GM13977 (cell line): ENCODE measurements at regions not wholly inside any gene's neighbourhood (a gene's known extent, or its start where the extent isn't known, plus 50 kb on each side); places are given as distances from the start of the nearest gene placed in this dataset.

ENCODE experiments used
- DNase-seq: peaks from one replicate; pipeline ENCODE4 v3.0.0; 2012; ENCODE audit warnings: low spot score
- in situ Hi-C: fragments of 300-500 bp; cut with MboI; formaldehyde crosslinking; loops from one replicate; pipeline ENCODE4 v1.12.0; 2022; ENCODE audit warnings: low sequenced_read_pairs, low pct_unique_long_range_greater_than_20kb, mixed read lengths, inconsistent platforms; ENCODE audit not compliant: unreplicated experiment
- TF ChIP-seq, protein P1 (sequence below): IDR thresholded peaks from 2 replicates; pipeline ENCODE4 v1.5.1; 2012; ENCODE audit warnings: mild to moderate bottlenecking, control low read depth; ENCODE audit not compliant: insufficient read depth; ENCODE audit errors: extremely low read depth, missing control alignments

DNA sequence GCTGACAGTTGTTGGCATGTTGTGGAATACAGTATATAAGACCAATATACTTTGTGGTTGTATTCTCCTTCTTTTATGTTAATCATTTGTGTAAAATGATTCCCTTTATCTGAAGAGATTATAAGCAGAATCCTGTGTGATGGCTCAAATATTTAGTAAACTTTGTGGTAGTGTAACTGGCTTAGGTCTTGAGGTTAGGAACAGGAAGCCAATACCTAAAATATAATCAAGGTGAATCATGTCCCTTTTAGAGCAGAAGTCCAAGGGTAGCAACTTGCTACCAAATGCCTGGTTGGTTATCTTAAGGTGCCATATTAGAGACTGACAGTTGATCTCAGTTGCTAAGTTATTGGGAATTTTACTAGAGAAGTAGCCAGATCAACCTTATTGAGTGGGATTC is 398.5 kb upstream of the ADAMTS5 start:
- DNase-seq = no peak
- TF ChIP-seq, protein P1, sequence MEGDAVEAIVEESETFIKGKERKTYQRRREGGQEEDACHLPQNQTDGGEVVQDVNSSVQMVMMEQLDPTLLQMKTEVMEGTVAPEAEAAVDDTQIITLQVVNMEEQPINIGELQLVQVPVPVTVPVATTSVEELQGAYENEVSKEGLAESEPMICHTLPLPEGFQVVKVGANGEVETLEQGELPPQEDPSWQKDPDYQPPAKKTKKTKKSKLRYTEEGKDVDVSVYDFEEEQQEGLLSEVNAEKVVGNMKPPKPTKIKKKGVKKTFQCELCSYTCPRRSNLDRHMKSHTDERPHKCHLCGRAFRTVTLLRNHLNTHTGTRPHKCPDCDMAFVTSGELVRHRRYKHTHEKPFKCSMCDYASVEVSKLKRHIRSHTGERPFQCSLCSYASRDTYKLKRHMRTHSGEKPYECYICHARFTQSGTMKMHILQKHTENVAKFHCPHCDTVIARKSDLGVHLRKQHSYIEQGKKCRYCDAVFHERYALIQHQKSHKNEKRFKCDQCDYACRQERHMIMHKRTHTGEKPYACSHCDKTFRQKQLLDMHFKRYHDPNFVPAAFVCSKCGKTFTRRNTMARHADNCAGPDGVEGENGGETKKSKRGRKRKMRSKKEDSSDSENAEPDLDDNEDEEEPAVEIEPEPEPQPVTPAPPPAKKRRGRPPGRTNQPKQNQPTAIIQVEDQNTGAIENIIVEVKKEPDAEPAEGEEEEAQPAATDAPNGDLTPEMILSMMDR = no peak
- in situ Hi-C loops = no loop called here

GRCh38 chr21:27363719-27364477 is 397.0 kb upstream of the ADAMTS5 start:
- no peak for DNase-seq
- in situ Hi-C loops = no loop called here
- TF ChIP-seq, protein P1 = no peak

- in situ Hi-C loops = no loop called here
- TF ChIP-seq, protein P1 = no peak
- no peak for DNase-seq
Measured at GRCh38 chr21:27362249-27362648, 395.4 kb upstream of the ADAMTS5 start.

- DNase-seq = no peak
- in situ Hi-C loops = no loop called here
- TF ChIP-seq, protein P1 = no peak
Measured at GRCh38 chr21:27359141-27359540, 392.3 kb upstream of the ADAMTS5 start.

GRCh38 chr21:27352885-27353284 is 386.0 kb upstream of the ADAMTS5 start:
- in situ Hi-C loops = no loop called here

DNA sequence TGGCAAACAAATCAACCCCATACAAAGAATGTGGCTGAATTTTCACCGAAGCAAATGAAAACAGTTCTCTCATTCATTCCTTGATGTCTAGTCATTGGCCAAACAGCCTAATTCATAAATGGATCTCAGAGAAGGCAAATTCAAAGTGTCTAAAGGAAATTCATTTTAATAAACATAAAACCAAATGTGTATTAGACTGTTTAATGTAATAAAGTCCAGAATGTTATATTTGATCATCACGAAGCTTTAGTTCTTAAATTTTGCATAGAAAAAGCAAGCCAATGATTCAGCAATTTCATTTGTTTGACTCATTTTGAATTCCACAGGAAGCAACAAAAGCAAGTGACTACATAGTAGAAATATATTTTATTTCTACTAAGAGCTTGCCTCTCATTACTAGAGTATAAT is 379.2 kb upstream of the ADAMTS5 start:
- in situ Hi-C loops = no loop called here
- no peak for DNase-seq
- TF ChIP-seq, protein P1 = no peak

More at GRCh38 chr21:27352885-27353284, 386.0 kb upstream of the ADAMTS5 start:
- TF ChIP-seq, protein P1 = no peak
- no peak for DNase-seq
